ENCODE measurements at regions not wholly inside any gene's neighbourhood (a gene's known extent, or its start where the extent isn't known, plus 50 kb on each side); places are given as distances from the start of the nearest gene placed in this dataset.

- DNase-seq (ENCODE audit: low read depth in 1 of 2, low spot score in 1 of 2) = no peak
These were observed 370.3 kb upstream of the TMEM132C start for GRCh38 chr12:127896661-127897060.

GRCh38 chr12:127898616-127899015 is 368.4 kb upstream of the TMEM132C start:
- DNase-seq (ENCODE audit: low read depth in 1 of 2, low spot score in 1 of 2) = no peak

More at GRCh38 chr12:127896661-127897060, 370.3 kb upstream of the TMEM132C start:
- Histone ChIP-seq H3K4me3 (replicated peaks; ENCODE audit: insufficient read depth, low read length) (no peak overlapping the region), H3K27ac (replicated peaks) (no peak overlapping the region), H3K27me3 (ENCODE audit: insufficient read depth, poor library complexity, severe bottlenecking) (no peaks in the 10 kb centered on the region)
- TF ChIP-seq, protein P1, sequence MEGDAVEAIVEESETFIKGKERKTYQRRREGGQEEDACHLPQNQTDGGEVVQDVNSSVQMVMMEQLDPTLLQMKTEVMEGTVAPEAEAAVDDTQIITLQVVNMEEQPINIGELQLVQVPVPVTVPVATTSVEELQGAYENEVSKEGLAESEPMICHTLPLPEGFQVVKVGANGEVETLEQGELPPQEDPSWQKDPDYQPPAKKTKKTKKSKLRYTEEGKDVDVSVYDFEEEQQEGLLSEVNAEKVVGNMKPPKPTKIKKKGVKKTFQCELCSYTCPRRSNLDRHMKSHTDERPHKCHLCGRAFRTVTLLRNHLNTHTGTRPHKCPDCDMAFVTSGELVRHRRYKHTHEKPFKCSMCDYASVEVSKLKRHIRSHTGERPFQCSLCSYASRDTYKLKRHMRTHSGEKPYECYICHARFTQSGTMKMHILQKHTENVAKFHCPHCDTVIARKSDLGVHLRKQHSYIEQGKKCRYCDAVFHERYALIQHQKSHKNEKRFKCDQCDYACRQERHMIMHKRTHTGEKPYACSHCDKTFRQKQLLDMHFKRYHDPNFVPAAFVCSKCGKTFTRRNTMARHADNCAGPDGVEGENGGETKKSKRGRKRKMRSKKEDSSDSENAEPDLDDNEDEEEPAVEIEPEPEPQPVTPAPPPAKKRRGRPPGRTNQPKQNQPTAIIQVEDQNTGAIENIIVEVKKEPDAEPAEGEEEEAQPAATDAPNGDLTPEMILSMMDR (IDR thresholded peaks at IDR 0.05; ENCODE audit: insufficient read depth, low read length) = no peak
- TF ChIP-seq SPI1 (IDR thresholded peaks at IDR 0.05; ENCODE audit: borderline replicate concordance, low read depth) = no peak
- TF ChIP-seq POLR2AphosphoS5 (IDR thresholded peaks at IDR 0.05; ENCODE audit: low read depth) = no peak
- TF ChIP-seq, protein P2, sequence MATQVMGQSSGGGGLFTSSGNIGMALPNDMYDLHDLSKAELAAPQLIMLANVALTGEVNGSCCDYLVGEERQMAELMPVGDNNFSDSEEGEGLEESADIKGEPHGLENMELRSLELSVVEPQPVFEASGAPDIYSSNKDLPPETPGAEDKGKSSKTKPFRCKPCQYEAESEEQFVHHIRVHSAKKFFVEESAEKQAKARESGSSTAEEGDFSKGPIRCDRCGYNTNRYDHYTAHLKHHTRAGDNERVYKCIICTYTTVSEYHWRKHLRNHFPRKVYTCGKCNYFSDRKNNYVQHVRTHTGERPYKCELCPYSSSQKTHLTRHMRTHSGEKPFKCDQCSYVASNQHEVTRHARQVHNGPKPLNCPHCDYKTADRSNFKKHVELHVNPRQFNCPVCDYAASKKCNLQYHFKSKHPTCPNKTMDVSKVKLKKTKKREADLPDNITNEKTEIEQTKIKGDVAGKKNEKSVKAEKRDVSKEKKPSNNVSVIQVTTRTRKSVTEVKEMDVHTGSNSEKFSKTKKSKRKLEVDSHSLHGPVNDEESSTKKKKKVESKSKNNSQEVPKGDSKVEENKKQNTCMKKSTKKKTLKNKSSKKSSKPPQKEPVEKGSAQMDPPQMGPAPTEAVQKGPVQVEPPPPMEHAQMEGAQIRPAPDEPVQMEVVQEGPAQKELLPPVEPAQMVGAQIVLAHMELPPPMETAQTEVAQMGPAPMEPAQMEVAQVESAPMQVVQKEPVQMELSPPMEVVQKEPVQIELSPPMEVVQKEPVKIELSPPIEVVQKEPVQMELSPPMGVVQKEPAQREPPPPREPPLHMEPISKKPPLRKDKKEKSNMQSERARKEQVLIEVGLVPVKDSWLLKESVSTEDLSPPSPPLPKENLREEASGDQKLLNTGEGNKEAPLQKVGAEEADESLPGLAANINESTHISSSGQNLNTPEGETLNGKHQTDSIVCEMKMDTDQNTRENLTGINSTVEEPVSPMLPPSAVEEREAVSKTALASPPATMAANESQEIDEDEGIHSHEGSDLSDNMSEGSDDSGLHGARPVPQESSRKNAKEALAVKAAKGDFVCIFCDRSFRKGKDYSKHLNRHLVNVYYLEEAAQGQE (IDR thresholded peaks at IDR 0.05; ENCODE audit: insufficient replicate concordance, low read depth) = no peak
- TF ChIP-seq GABPA (IDR thresholded peaks at IDR 0.05; ENCODE audit: low read depth) = no peak

DNA sequence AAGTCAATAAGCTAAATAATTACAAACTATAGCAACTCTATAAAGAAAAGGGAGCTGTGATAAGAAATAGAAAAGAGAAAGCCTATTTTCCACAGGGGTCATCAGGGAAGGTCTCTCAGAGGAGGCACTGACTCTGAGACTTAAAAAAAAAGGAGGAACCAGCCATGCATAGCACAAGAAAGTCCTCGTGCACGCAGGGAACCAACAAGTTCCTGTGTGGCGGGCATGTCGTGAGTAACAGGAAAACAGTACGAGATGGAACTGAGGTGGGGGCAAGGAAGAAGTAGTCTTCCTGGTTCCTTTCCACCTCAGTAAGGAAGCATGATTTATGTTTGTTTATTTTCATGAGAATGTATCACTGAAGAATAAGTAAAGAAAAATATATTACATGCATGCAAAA is 367.0 kb upstream of the TMEM132C start:
- DNase-seq (ENCODE audit: low read depth in 1 of 2, low spot score in 1 of 2) = no peak
- no peak overlapping the region for H3K4me3 ChIP-seq (replicated peaks; ENCODE audit: insufficient read depth, low read length)
- no peaks in the 10 kb centered on the region for H3K27me3 ChIP-seq (ENCODE audit: insufficient read depth, poor library complexity, severe bottlenecking)
- TF ChIP-seq, protein P2 (IDR thresholded peaks at IDR 0.05; ENCODE audit: insufficient replicate concordance, low read depth) = no peak
- TF ChIP-seq, protein P1 (IDR thresholded peaks at IDR 0.05; ENCODE audit: insufficient read depth, low read length) = no peak
- TF ChIP-seq SPI1 (IDR thresholded peaks at IDR 0.05; ENCODE audit: borderline replicate concordance, low read depth) (no peak), POLR2AphosphoS5 (IDR thresholded peaks at IDR 0.05; ENCODE audit: low read depth) (no peak)
- H3K27ac ChIP-seq (replicated peaks) = no peak overlapping the region

More at GRCh38 chr12:127898616-127899015, 368.4 kb upstream of the TMEM132C start:
- Histone ChIP-seq H3K27ac (replicated peaks) (no peak overlapping the region), H3K4me3 (replicated peaks; ENCODE audit: insufficient read depth, low read length) (no peak overlapping the region), H3K27me3 (ENCODE audit: insufficient read depth, poor library complexity, severe bottlenecking) (no peaks in the 10 kb centered on the region)
- TF ChIP-seq SPI1 (IDR thresholded peaks at IDR 0.05; ENCODE audit: borderline replicate concordance, low read depth) (no peak), POLR2AphosphoS5 (IDR thresholded peaks at IDR 0.05; ENCODE audit: low read depth) (no peak), GABPA (IDR thresholded peaks at IDR 0.05; ENCODE audit: low read depth) (no peak)
- TF ChIP-seq, protein P1 (IDR thresholded peaks at IDR 0.05; ENCODE audit: insufficient read depth, low read length) = no peak
- TF ChIP-seq, protein P2 (IDR thresholded peaks at IDR 0.05; ENCODE audit: insufficient replicate concordance, low read depth) = no peak

Data from HL-60 (cell line).